B cell (primary cell): ENCODE measurements at regions not wholly inside any gene's neighbourhood (a gene's known extent, or its start where the extent isn't known, plus 50 kb on each side); places are given as distances from the start of the nearest gene placed in this dataset.
A peak's percentile ranks its signal among the peaks of the same experiment; 100 is the strongest.
"Not testable (repeated sequence)": the region's sequence is repeated elsewhere in the genome, so short reads cannot be mapped to it uniquely, and the experiment has no call there.

Source experiments
- ATAC-seq: fragments of 200-7000 bp; cut with Tn5 transposase; one replicate; pipeline ENCODE4 v1.10.0; 2021; ENCODE audit warnings: low read depth, mild to moderate bottlenecking, moderate number of reproducible peaks, moderate library complexity
- CTCF ChIA-PET: fragments of 350-600 bp; sonication (Branson Sonifier 250); formaldehyde crosslinking; loops from one replicate; lab custom pipeline; 2021; ENCODE audit warnings: antibody characterized with exemption, inconsistent platforms; lab: Charles Lee
- POLR2A ChIA-PET: fragments of 350-600 bp; sonication (Branson Sonifier 250); formaldehyde crosslinking; loops from one replicate; lab custom pipeline; 2021; ENCODE audit warnings: antibody characterized with exemption; lab: Charles Lee
- DNase-seq: peaks from one replicate; pipeline ENCODE4 v3.0.0; 2013
- H2AFZ ChIP-seq: 2 replicates; pipeline ENCODE4 v1.6.1; 2012; ENCODE audit warnings: mild to moderate bottlenecking, low read depth, low read length; ENCODE audit not compliant: insufficient read depth, poor library complexity, severe bottlenecking
- H3K27ac ChIP-seq, 2 donors: 1 replicate in 1 of 2; 2 replicates in 1 of 2; pipeline ENCODE4 v1.5.1; 2012 to 2013; ENCODE audit warnings: low read length in 2 of 2, mild to moderate bottlenecking in 2 of 2, moderate library complexity in 1 of 2
- H3K27me3 ChIP-seq, 4 experiments: fragments of 200-600 bp in 1 of 4; sonication (generic) in 1 of 4; replicated peaks in 1 of 4; 1 replicate in 2 of 4; 2 replicates in 2 of 4; pipeline versions ENCODE4 v1.6.1 to v1.7.0; 2013 to 2016; ENCODE audit warnings: low read length in 3 of 4, mild to moderate bottlenecking in 2 of 4, mixed read lengths in 1 of 4, moderate library complexity in 1 of 4; ENCODE audit not compliant: insufficient read depth in 4 of 4, control insufficient read depth in 3 of 4; ENCODE audit errors: control extremely low read depth in 1 of 4
- H3K36me3 ChIP-seq, 2 experiments: replicated peaks in 1 of 2; 1 replicate in 1 of 2; 2 replicates in 1 of 2; pipeline versions ENCODE4 v1.6.1 to v1.7.1; 2013; ENCODE audit warnings: low read length in 1 of 2; ENCODE audit not compliant: insufficient read depth in 2 of 2, control insufficient read depth in 1 of 2; ENCODE audit errors: control extremely low read depth in 1 of 2, extremely low read depth in 1 of 2
- H3K4me1 ChIP-seq, 2 donors: fragments of 200-600 bp in 1 of 2; sonication (generic) in 1 of 2; 1 replicate in 1 of 2; 2 replicates in 1 of 2; pipeline versions ENCODE4 v1.5.1 to v1.6.1; 2013 to 2017; ENCODE audit warnings: low read length in 2 of 2; ENCODE audit not compliant: control insufficient read depth in 2 of 2, insufficient read depth in 2 of 2
- H3K4me2 ChIP-seq: replicated peaks from 2 replicates; pipeline ENCODE3; 2012; ENCODE audit warnings: mild to moderate bottlenecking, low read depth, low read length; ENCODE audit not compliant: poor library complexity, severe bottlenecking
- H3K4me3 ChIP-seq, 5 experiments: fragments of 200-600 bp in 1 of 5; sonication (generic) in 1 of 5; 1 replicate in 3 of 5; 2 replicates in 2 of 5; pipeline versions ENCODE4 v1.5.1 to v1.7.0; 2011 to 2016; ENCODE audit warnings: low read length in 4 of 5, mild to moderate bottlenecking in 4 of 5, low read depth in 2 of 5, control low read depth in 1 of 5, moderate library complexity in 1 of 5; ENCODE audit not compliant: insufficient read depth in 1 of 5; ENCODE audit errors: control extremely low read depth in 1 of 5, extremely low read depth in 1 of 5
- H3K79me2 ChIP-seq: fragments of 200-600 bp; sonication (generic); one replicate; pipeline ENCODE4 v1.6.0; 2016; ENCODE audit warnings: low read length; ENCODE audit not compliant: control insufficient read depth, insufficient read depth
- H3K9ac ChIP-seq: fragments of 200-600 bp; sonication (generic); 2 replicates; pipeline ENCODE4 v1.6.1; 2017; ENCODE audit warnings: mild to moderate bottlenecking, low read length, moderate library complexity
- H3K9me3 ChIP-seq, 3 donors: one replicate each; pipeline versions ENCODE4 v1.6.1 to v1.7.1; 2013; ENCODE audit warnings: low read length in 2 of 3; ENCODE audit not compliant: control insufficient read depth in 2 of 3, insufficient read depth in 1 of 3; ENCODE audit errors: control extremely low read depth in 1 of 3
- H4K20me1 ChIP-seq: 2 replicates; pipeline ENCODE4 v1.6.0; 2012; ENCODE audit warnings: mild to moderate bottlenecking, low read length; ENCODE audit not compliant: insufficient read depth, control insufficient read depth, poor library complexity, severe bottlenecking
- H3K27ac Mint-ChIP-seq: one replicate; pipeline ENCODE4 v1.8.0; 2021; ENCODE audit warnings: mixed read lengths
- H3K27me3 Mint-ChIP-seq: one replicate; pipeline ENCODE4 v1.8.0; 2021; ENCODE audit warnings: mixed read lengths
- H3K4me1 Mint-ChIP-seq: one replicate; pipeline ENCODE4 v1.8.0; 2021; ENCODE audit warnings: mixed read lengths
- H3K4me3 Mint-ChIP-seq: one replicate; pipeline ENCODE4 v1.8.0; 2021; ENCODE audit warnings: mixed read lengths
- H3K9me3 Mint-ChIP-seq: one replicate; pipeline ENCODE4 v1.8.0; 2022; ENCODE audit warnings: mixed read lengths; ENCODE audit not compliant: insufficient read depth
- CTCF ChIP-seq: fragments of 200-600 bp; IDR thresholded peaks from one replicate; pipeline ENCODE4 v1.8.0; 2022; ENCODE audit warnings: antibody characterized with exemption, mild to moderate bottlenecking
- EZH2 ChIP-seq: IDR thresholded peaks from 2 replicates; pipeline ENCODE4 v1.6.1; 2012; ENCODE audit warnings: borderline replicate concordance, low read depth, mild to moderate bottlenecking, moderate library complexity, low read length; ENCODE audit not compliant: insufficient read depth, poor library complexity, severe bottlenecking
- WGBS: methylation state at CpG from one replicate; pipeline ENCODE4 v1.1.5; 2013; ENCODE audit warnings: missing lambda C conversion rate; ENCODE audit not compliant: insufficient coverage; 5-methylcytosine and 5-hydroxymethylcytosine counted together
- intact Hi-C: fragments of 100-400 bp; cut with micrococcal nuclease; formaldehyde crosslinking; loops from one replicate; pipeline ENCODE4 v1.10.0; 2022

GRCh38 chr16:85449191-85449884 is 163.8 kb upstream of the GSE1 start:
- no peak for DNase-seq
- Histone ChIP-seq H3K9ac (peak overlapping the region; percentile 29), H2AFZ (peak overlapping the region; percentile 55), H3K27ac (no peak overlapping the region), H3K4me3 (peak overlapping the region in 1 of 5 experiments; percentile 29), H3K36me3 (no peaks in the 10 kb centered on the region), H3K4me1 (peaks cover 24 to 31% of the 10 kb centered on the region in 2 donors), H3K27me3 (peaks cover 0 to 37% (median 6%) of the 10 kb centered on the region in 4 experiments), H3K79me2 (no peaks in the 10 kb centered on the region), H4K20me1 (no peaks in the 10 kb centered on the region), H3K9me3 (peaks cover 0 to 6% (median 0%) of the 10 kb centered on the region in 3 donors), H3K4me2 (peak overlapping the region; percentile 74)
- Mint-ChIP-seq H3K4me1 (peaks cover 24% of the 10 kb centered on the region), H3K27me3 (peaks cover 11% of the 10 kb centered on the region), H3K4me3 (peak overlapping the region; percentile 65), H3K27ac (no peak overlapping the region), H3K9me3 (no peaks in the 10 kb centered on the region)
- no peak for ATAC-seq
- WGBS: 64% methylated on average over 18 of the region's 20 CpGs
- intact Hi-C loops: no loop called here
- TF ChIP-seq CTCF (no peak), EZH2 (no peak)
- ChIA-PET POLR2A (interaction anchor here (0.6 to 2.2 kb wide), 2 partner anchors 27 to 166 kb away, joined by 3 to 6 read pairs; no protein-coding TSS in a partner anchor), CTCF (interaction anchor here (1.2 to 1.7 kb wide), 3 partner anchors 29 to 166 kb away, joined by 3 to 4 read pairs (median 3); no protein-coding TSS in a partner anchor)

- H3K27ac Mint-ChIP-seq: no peak overlapping the region
- no peaks in the 10 kb centered on the region for H4K20me1 ChIP-seq
- no peaks in the 10 kb centered on the region for H3K79me2 ChIP-seq
- H3K4me1 ChIP-seq: peaks cover 24 to 31% of the 10 kb centered on the region in 2 donors
- intact Hi-C loops: no loop called here
- no peak for ATAC-seq
- no peak overlapping the region for H3K4me3 ChIP-seq
- H3K27me3 Mint-ChIP-seq: peaks cover 11% of the 10 kb centered on the region
- no peaks in the 10 kb centered on the region for H3K9me3 Mint-ChIP-seq
- H3K4me1 Mint-ChIP-seq: peaks cover 24% of the 10 kb centered on the region
- H3K36me3 ChIP-seq: no peaks in the 10 kb centered on the region
- no peak overlapping the region for H3K9ac ChIP-seq
- no peak overlapping the region for H3K27ac ChIP-seq
- no peak overlapping the region for H3K4me2 ChIP-seq
- CTCF ChIA-PET: interaction anchor here (1.7 kb wide), 1 partner anchor 166 kb away, joined by 4 read pairs; no protein-coding TSS in a partner anchor
- H2AFZ ChIP-seq: no peak overlapping the region
- H3K27me3 ChIP-seq: peaks cover 0 to 41% (median 6%) of the 10 kb centered on the region in 4 experiments
- H3K9me3 ChIP-seq: peaks cover 0 to 6% (median 0%) of the 10 kb centered on the region in 3 donors
- POLR2A ChIA-PET: interaction anchor here (0.6 kb wide), 1 partner anchor 28 kb away, joined by 3 read pairs; no protein-coding TSS in a partner anchor
- DNase-seq: no peak
- WGBS: no CpG with 5 or more reads among the region's 7 CpGs
- H3K4me3 Mint-ChIP-seq: no peak overlapping the region
- no peak for TF ChIP-seq EZH2
- no peak for TF ChIP-seq CTCF
These were observed 163.3 kb upstream of the GSE1 start for GRCh38 chr16:85449885-85450245.

DNA sequence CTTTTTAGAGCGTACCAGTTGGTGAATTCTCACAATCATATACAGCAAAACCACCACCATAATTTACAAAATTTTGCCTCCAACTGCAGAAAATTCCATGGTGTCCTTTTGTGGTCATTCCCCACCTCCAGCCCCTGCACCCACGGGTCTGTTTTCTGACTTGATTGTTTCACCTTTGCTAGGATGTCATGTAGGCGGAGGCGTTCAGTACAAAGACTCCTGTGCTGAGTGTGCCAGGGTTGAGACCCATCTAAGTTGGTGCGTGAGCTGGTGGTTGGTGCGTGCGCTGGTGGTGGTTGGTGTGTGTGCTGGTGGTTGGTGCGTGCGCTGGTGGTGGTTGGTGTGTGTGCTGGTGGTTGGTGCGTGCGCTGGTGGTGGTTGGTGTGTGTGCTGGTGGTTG is 162.0 kb upstream of the GSE1 start:
- H3K27ac Mint-ChIP-seq, intact Hi-C loops, H3K36me3 ChIP-seq, H3K27ac ChIP-seq, H3K4me3 ChIP-seq, ATAC-seq, DNase-seq, H3K79me2 ChIP-seq, H2AFZ ChIP-seq, H3K9me3 ChIP-seq, H3K9ac ChIP-seq, H3K4me3 Mint-ChIP-seq, H3K4me2 ChIP-seq, H4K20me1 ChIP-seq, H3K9me3 Mint-ChIP-seq: not testable (repeated sequence)
- H3K4me1 ChIP-seq: peaks cover 24 to 31% of the 10 kb centered on the region in 2 donors
- H3K27me3 Mint-ChIP-seq: peaks cover 20% of the 10 kb centered on the region
- CTCF ChIA-PET: interaction anchor here (0.9 kb wide), 1 partner anchor 165 kb away, joined by 3 read pairs; no protein-coding TSS in a partner anchor
- H3K27me3 ChIP-seq: peaks cover 0 to 48% (median 7%) of the 10 kb centered on the region in 4 experiments
- POLR2A ChIA-PET: interaction anchor here (0.5 to 0.6 kb wide), 2 partner anchors 234 to 308 kb away, joined by 4 to 8 read pairs; no protein-coding TSS in a partner anchor
- WGBS: 92% methylated on average over 4 of the region's 11 CpGs
- peaks cover 24% of the 10 kb centered on the region for H3K4me1 Mint-ChIP-seq
